WERI-Rb-1 (cell line): ENCODE measurements at regions not wholly inside any gene's neighbourhood (a gene's known extent, or its start where the extent isn't known, plus 50 kb on each side); places are given as distances from the start of the nearest gene placed in this dataset.

Experiments used
- DNase-seq: peaks from one replicate; pipeline ENCODE4 v3.0.0-alpha.2; 2020
- H3K27ac ChIP-seq: fragments of 250-450 bp; sonication (Bioruptor Pico); 2 replicates; pipeline ENCODE4 v1.5.1; 2020; ENCODE audit warnings: mild to moderate bottlenecking, moderate library complexity
- H3K27me3 ChIP-seq: fragments of 250-450 bp; sonication (Bioruptor Pico); 2 replicates; pipeline ENCODE4 v1.5.1; 2021; ENCODE audit warnings: mild to moderate bottlenecking, low read depth, moderate library complexity; ENCODE audit not compliant: insufficient read depth, severe bottlenecking
- H3K36me3 ChIP-seq: fragments of 250-450 bp; sonication (Bioruptor Pico); 2 replicates; pipeline ENCODE4 v1.5.1; 2020; ENCODE audit warnings: mild to moderate bottlenecking, moderate library complexity
- H3K4me3 ChIP-seq: 2 replicates; pipeline ENCODE4 v1.5.1; 2011; ENCODE audit warnings: low read depth, mild to moderate bottlenecking, control low read depth, low read length
- H3K9me3 ChIP-seq: fragments of 250-450 bp; sonication (Bioruptor Pico); 2 replicates; pipeline ENCODE4 v1.5.1; 2021; ENCODE audit warnings: mild to moderate bottlenecking, moderate library complexity; ENCODE audit not compliant: severe bottlenecking
- CTCF ChIP-seq: IDR thresholded peaks from 2 replicates; pipeline ENCODE4 v1.5.1; 2011; ENCODE audit warnings: low read depth, mild to moderate bottlenecking, control low read depth, inconsistent platforms, low read length

GRCh38 chr5:27241564-27242257 is 203.3 kb upstream of the CDH9 start:
- Histone ChIP-seq H3K27ac (no peak overlapping the region), H3K36me3 (no peaks in the 10 kb centered on the region), H3K27me3 (no peaks in the 10 kb centered on the region), H3K9me3 (no peaks in the 10 kb centered on the region), H3K4me3 (no peak overlapping the region)
- TF ChIP-seq CTCF = no peak
- DNase-seq = no peak

- Histone ChIP-seq H3K27me3 (no peaks in the 10 kb centered on the region), H3K27ac (no peak overlapping the region), H3K9me3 (no peaks in the 10 kb centered on the region), H3K36me3 (no peaks in the 10 kb centered on the region), H3K4me3 (no peak overlapping the region)
- no peak for DNase-seq
- no peak for TF ChIP-seq CTCF
Measured at GRCh38 chr5:27240791-27241190, 202.4 kb upstream of the CDH9 start.

GRCh38 chr5:27234916-27235315 is 196.5 kb upstream of the CDH9 start:
- Histone ChIP-seq H3K27me3 (no peaks in the 10 kb centered on the region), H3K27ac (no peak overlapping the region), H3K36me3 (no peaks in the 10 kb centered on the region), H3K4me3 (no peak overlapping the region), H3K9me3 (no peaks in the 10 kb centered on the region)
- no peak for DNase-seq
- TF ChIP-seq CTCF = no peak

GRCh38 chr5:27221410-27221809 is 183.0 kb upstream of the CDH9 start:
- no peak for DNase-seq
- no peaks in the 10 kb centered on the region for H3K9me3 ChIP-seq
- TF ChIP-seq CTCF = no peak
- no peaks in the 10 kb centered on the region for H3K36me3 ChIP-seq
- no peak overlapping the region for H3K4me3 ChIP-seq
- no peak overlapping the region for H3K27ac ChIP-seq
- H3K27me3 ChIP-seq = no peaks in the 10 kb centered on the region

- no peak for DNase-seq
- Histone ChIP-seq H3K9me3 (no peaks in the 10 kb centered on the region), H3K27ac (no peak overlapping the region), H3K27me3 (no peaks in the 10 kb centered on the region), H3K36me3 (no peaks in the 10 kb centered on the region), H3K4me3 (no peak overlapping the region)
- no peak for TF ChIP-seq CTCF
Measured at GRCh38 chr5:27220752-27221151, 182.4 kb upstream of the CDH9 start.

- no peak for TF ChIP-seq CTCF
- H3K9me3 ChIP-seq = no peaks in the 10 kb centered on the region
- H3K36me3 ChIP-seq = no peaks in the 10 kb centered on the region
- H3K27me3 ChIP-seq = no peaks in the 10 kb centered on the region
- H3K27ac ChIP-seq = no peak overlapping the region
- no peak for DNase-seq
- H3K4me3 ChIP-seq = no peak overlapping the region
Measured at GRCh38 chr5:27217977-27218376, 179.6 kb upstream of the CDH9 start.
